Smooth muscle cell (in vitro differentiated cells): ENCODE measurements at regions not wholly inside any gene's neighbourhood (a gene's known extent, or its start where the extent isn't known, plus 50 kb on each side); places are given as distances from the start of the nearest gene placed in this dataset.

Source experiments
- DNase-seq: peaks from one replicate; lab custom pipeline; 2025; ENCODE audit not compliant: unreplicated experiment; lab: John Stamatoyannopoulos, UW
- H2AFZ ChIP-seq: fragments of 200-600 bp; sonication (generic); 2 replicates; pipeline ENCODE4 v1.6.0; 2016; ENCODE audit warnings: antibody characterized with exemption, low read depth, mild to moderate bottlenecking
- H3F3A ChIP-seq: fragments of 200-600 bp; sonication (generic); 2 replicates; pipeline ENCODE4 v1.6.0; 2017; ENCODE audit warnings: antibody characterized with exemption, low read depth
- H3K27ac ChIP-seq: fragments of 200-600 bp; sonication (generic); 2 replicates; pipeline ENCODE4 v1.5.1; 2016; ENCODE audit warnings: low read depth, mild to moderate bottlenecking
- H3K27me3 ChIP-seq: fragments of 200-600 bp; sonication (generic); 2 replicates; pipeline ENCODE4 v1.6.1; 2016; ENCODE audit warnings: low read depth, mild to moderate bottlenecking
- H3K36me3 ChIP-seq: fragments of 200-600 bp; sonication (generic); 2 replicates; pipeline ENCODE4 v1.5.1; 2016; ENCODE audit warnings: low read depth
- H3K4me1 ChIP-seq: fragments of 200-600 bp; sonication (generic); 2 replicates; pipeline ENCODE4 v1.5.1; 2016; ENCODE audit warnings: low read depth
- H3K4me2 ChIP-seq: fragments of 200-600 bp; sonication (generic); 2 replicates; pipeline ENCODE4 v1.6.0; 2016; ENCODE audit warnings: mild to moderate bottlenecking
- H3K4me3 ChIP-seq: fragments of 200-600 bp; sonication (generic); 2 replicates; pipeline ENCODE4 v1.5.1; 2016; ENCODE audit warnings: mild to moderate bottlenecking
- H3K79me2 ChIP-seq: fragments of 200-600 bp; sonication (generic); 2 replicates; pipeline ENCODE4 v1.6.0; 2016; ENCODE audit warnings: low read depth, mild to moderate bottlenecking
- H3K9ac ChIP-seq: fragments of 200-600 bp; sonication (generic); 2 replicates; pipeline ENCODE4 v1.6.0; 2016; ENCODE audit warnings: low read depth
- H3K9me3 ChIP-seq: fragments of 200-600 bp; sonication (generic); replicated peaks from 2 replicates; pipeline ENCODE4 v1.5.1; 2016; ENCODE audit warnings: low read depth
- H4K20me1 ChIP-seq: fragments of 200-600 bp; sonication (generic); 2 replicates; pipeline ENCODE4 v1.6.0; 2016; ENCODE audit warnings: low read depth
- WGBS: methylation state at CpG from one replicate; pipeline ENCODE4 v1.1.7; 2016; ENCODE audit warnings: low lambda C conversion rate; 5-methylcytosine and 5-hydroxymethylcytosine counted together
- TF ChIP-seq, protein P1 (sequence below): fragments of 200-600 bp; sonication (generic); IDR thresholded peaks from 2 replicates; pipeline ENCODE4 v1.5.1; 2017; ENCODE audit warnings: borderline replicate concordance, mild to moderate bottlenecking, antibody characterized with exemption; ENCODE audit not compliant: insufficient read depth, poor library complexity, severe bottlenecking

DNA sequence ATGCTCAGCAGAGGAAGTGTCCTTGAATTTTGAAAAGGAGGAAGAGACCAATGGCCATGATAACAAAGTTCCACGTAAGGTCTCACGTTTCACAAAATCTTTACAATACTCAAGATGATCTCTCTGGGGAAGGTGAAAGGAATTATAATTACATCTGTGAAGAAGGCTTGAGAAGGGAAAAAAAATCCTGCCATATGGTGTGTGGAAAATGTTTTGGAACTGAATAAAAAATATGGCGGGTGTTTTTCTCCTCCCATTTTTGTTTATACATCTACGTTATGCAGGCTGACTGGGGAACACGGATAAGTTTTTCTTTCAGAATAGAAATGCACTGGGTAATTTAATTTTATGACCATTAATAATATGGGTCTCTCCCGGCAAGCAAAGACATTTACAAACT is 425.6 kb upstream of the BRINP1 start:
- DNase-seq = no peak
- no peaks in the 10 kb centered on the region for H3K79me2 ChIP-seq
- no peaks in the 10 kb centered on the region for H4K20me1 ChIP-seq
- peaks cover 4% of the 10 kb centered on the region for H3K27me3 ChIP-seq
- WGBS = 96% methylated on average over 6 of the region's 6 CpGs
- no peak overlapping the region for H2AFZ ChIP-seq
- H3K9ac ChIP-seq = no peak overlapping the region
- TF ChIP-seq, protein P1, sequence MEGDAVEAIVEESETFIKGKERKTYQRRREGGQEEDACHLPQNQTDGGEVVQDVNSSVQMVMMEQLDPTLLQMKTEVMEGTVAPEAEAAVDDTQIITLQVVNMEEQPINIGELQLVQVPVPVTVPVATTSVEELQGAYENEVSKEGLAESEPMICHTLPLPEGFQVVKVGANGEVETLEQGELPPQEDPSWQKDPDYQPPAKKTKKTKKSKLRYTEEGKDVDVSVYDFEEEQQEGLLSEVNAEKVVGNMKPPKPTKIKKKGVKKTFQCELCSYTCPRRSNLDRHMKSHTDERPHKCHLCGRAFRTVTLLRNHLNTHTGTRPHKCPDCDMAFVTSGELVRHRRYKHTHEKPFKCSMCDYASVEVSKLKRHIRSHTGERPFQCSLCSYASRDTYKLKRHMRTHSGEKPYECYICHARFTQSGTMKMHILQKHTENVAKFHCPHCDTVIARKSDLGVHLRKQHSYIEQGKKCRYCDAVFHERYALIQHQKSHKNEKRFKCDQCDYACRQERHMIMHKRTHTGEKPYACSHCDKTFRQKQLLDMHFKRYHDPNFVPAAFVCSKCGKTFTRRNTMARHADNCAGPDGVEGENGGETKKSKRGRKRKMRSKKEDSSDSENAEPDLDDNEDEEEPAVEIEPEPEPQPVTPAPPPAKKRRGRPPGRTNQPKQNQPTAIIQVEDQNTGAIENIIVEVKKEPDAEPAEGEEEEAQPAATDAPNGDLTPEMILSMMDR = no peak
- H3K27ac ChIP-seq = no peak overlapping the region
- H3K4me3 ChIP-seq = no peak overlapping the region
- H3F3A ChIP-seq = no peaks in the 10 kb centered on the region
- no peaks in the 10 kb centered on the region for H3K9me3 ChIP-seq
- H3K4me1 ChIP-seq = no peaks in the 10 kb centered on the region
- no peaks in the 10 kb centered on the region for H3K36me3 ChIP-seq
- H3K4me2 ChIP-seq = no peak overlapping the region

DNA sequence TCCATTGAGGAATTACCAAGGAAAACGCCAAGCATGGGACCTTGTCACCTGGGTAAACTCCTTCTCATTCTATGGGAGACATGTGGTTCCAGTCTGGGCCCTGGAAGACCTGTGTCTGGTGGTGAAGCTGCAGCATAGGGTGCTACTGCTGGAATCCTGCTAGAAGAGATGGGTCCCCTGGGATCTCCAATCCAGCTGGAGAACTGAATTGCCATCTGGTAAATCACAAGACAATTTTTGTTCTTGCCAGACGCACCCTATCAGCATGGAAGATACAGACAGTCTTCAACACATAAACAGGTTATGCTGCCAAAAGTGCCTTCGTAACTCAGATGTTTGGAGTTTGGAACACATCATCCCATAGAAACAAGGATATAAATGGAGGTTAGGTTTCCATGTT is 424.0 kb upstream of the BRINP1 start:
- Histone ChIP-seq H3K9ac (no peak overlapping the region), H4K20me1 (no peaks in the 10 kb centered on the region), H3K4me2 (no peak overlapping the region), H3K36me3 (no peaks in the 10 kb centered on the region), H3K4me3 (no peak overlapping the region), H3K9me3 (no peaks in the 10 kb centered on the region), H3F3A (no peaks in the 10 kb centered on the region), H2AFZ (no peak overlapping the region), H3K4me1 (no peaks in the 10 kb centered on the region), H3K27me3 (no peaks in the 10 kb centered on the region), H3K27ac (no peak overlapping the region), H3K79me2 (no peaks in the 10 kb centered on the region)
- 94% methylated on average over 3 of the region's 3 CpGs for WGBS
- TF ChIP-seq, protein P1 = no peak
- DNase-seq = no peak

DNA sequence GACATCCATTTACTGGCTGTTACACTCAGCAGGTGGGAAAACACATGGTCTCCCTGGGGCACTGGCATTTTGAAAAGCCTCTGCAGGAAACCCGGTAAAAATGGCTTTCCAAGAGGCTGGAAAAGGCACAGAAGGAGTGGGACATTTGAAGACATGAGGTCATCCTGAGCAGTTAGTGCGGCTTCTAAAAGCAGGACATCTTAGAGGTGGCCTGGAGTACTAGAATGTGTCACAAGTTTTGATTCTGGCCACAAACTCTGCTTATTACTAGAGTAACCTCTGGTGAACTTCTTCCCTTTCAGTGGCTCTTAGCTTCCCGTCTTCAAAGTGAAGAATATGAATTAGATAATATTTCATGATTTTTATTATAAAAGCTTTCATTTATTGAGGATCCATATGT is 423.0 kb upstream of the BRINP1 start:
- Histone ChIP-seq H3K4me2 (no peak overlapping the region), H3K27me3 (no peaks in the 10 kb centered on the region), H3K27ac (no peak overlapping the region), H3F3A (no peaks in the 10 kb centered on the region), H3K79me2 (no peaks in the 10 kb centered on the region), H4K20me1 (no peaks in the 10 kb centered on the region), H3K9me3 (no peaks in the 10 kb centered on the region), H2AFZ (no peak overlapping the region), H3K4me3 (no peak overlapping the region), H3K9ac (no peak overlapping the region), H3K36me3 (no peaks in the 10 kb centered on the region), H3K4me1 (no peaks in the 10 kb centered on the region)
- WGBS = 78% methylated on average over 3 of the region's 3 CpGs
- TF ChIP-seq, protein P1 = no peak
- DNase-seq = no peak

DNA sequence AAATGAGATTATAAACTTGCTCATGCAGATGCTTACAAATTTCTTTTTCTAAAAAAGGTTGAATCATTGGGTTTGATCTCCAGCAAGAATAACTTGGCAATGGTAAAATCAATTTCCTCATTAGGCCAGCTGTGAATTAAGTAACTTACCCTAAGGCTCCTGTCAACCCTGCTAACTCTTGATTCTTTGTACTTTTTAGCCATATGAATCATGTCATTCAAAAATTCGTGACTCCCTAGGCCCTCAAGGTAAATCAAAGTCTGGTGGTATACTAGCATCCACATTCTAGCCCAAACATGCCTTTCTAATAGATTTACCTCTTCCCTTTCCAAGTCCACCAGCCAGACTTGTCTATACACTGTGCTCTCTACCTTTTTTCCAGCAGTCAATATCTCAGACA is 420.8 kb upstream of the BRINP1 start:
- no peak overlapping the region for H3K9ac ChIP-seq
- no peak overlapping the region for H3K27ac ChIP-seq
- WGBS = 60% methylated on average over 1 of the region's 1 CpG
- H3K4me2 ChIP-seq = no peak overlapping the region
- H3K9me3 ChIP-seq = no peaks in the 10 kb centered on the region
- no peak for DNase-seq
- TF ChIP-seq, protein P1 = no peak
- no peaks in the 10 kb centered on the region for H3K4me1 ChIP-seq
- H3K4me3 ChIP-seq = no peak overlapping the region
- H3K79me2 ChIP-seq = no peaks in the 10 kb centered on the region
- H2AFZ ChIP-seq = no peak overlapping the region
- no peaks in the 10 kb centered on the region for H4K20me1 ChIP-seq
- no peaks in the 10 kb centered on the region for H3F3A ChIP-seq
- no peaks in the 10 kb centered on the region for H3K27me3 ChIP-seq
- no peaks in the 10 kb centered on the region for H3K36me3 ChIP-seq
